GM12891 (cell line): ENCODE measurements at regions not wholly inside any gene's neighbourhood (a gene's known extent, or its start where the extent isn't known, plus 50 kb on each side); places are given as distances from the start of the nearest gene placed in this dataset.

Experiments used
- POLR2A ChIP-seq: IDR thresholded peaks from 2 replicates; pipeline ENCODE4 v1.6.1; 2011; ENCODE audit warnings: low read depth, low read length, control low read depth
- POLR2AphosphoS5 ChIP-seq: IDR thresholded peaks from 2 replicates; pipeline ENCODE4 v1.6.1; 2011; ENCODE audit warnings: low read depth, low read length, control low read depth
- POU2F2 ChIP-seq: IDR thresholded peaks from 2 replicates; pipeline ENCODE4 v1.6.1; 2011; ENCODE audit warnings: low read depth, mild to moderate bottlenecking, control low read depth, low read length, moderate library complexity
- TAF1 ChIP-seq: IDR thresholded peaks from 2 replicates; pipeline ENCODE4 v1.6.1; 2011; ENCODE audit warnings: low read depth, low read length, control low read depth

GRCh38 chr6:155850408-155850841 lies 394.8 kb upstream of the NOX3 start:
- no peak for TF ChIP-seq POLR2AphosphoS5
- no peak for TF ChIP-seq POLR2A
- TF ChIP-seq TAF1, result no peak
- TF ChIP-seq POU2F2, result no peak
